ENCODE measurements at regions not wholly inside any gene's neighbourhood (a gene's known extent, or its start where the extent isn't known, plus 50 kb on each side); places are given as distances from the start of the nearest gene placed in this dataset.

- POLR2A ChIA-PET: no interaction called here
- H3K27ac ChIP-seq (ENCODE audit: low read depth in 1 of 2, low read length in 2 of 2): no peak overlapping the region
- Mint-ChIP-seq H3K36me3 (ENCODE audit: low read depth) (no peaks in the 10 kb centered on the region), H3K4me3 (no peak overlapping the region), H3K27me3 (no peaks in the 10 kb centered on the region), H3K4me1 (ENCODE audit: low read depth) (no peaks in the 10 kb centered on the region), H3K27ac (no peak overlapping the region), H3K9me3 (peaks cover 10% of the 10 kb centered on the region)
- CTCF ChIA-PET: no interaction called here
- DNase-seq: no peak
- H3K36me3 ChIP-seq (ENCODE audit: insufficient read depth, low read length): no peaks in the 10 kb centered on the region
- no peaks in the 10 kb centered on the region for H3K27me3 ChIP-seq (ENCODE audit: control insufficient read depth in 1 of 2, insufficient read depth in 2 of 2, low read length in 2 of 2)
- no peak for ATAC-seq (ENCODE audit: poor library complexity)
- H3K9me3 ChIP-seq (ENCODE audit: control insufficient read depth in 1 of 2, insufficient read depth in 1 of 2, low read length in 2 of 2): peaks cover 4% of the 10 kb centered on the region in 2 experiments
- H3K4me1 ChIP-seq (ENCODE audit: insufficient read depth, low read length): no peaks in the 10 kb centered on the region
- intact Hi-C loops (cut with DNase I, micrococcal nuclease): no loop called here
- H3K4me3 ChIP-seq (ENCODE audit: low read length): no peak overlapping the region
- TF ChIP-seq CTCF (IDR thresholded peaks at IDR 0.05): no peak
Observed at GRCh38 chr1:67991546-67991945, 58.9 kb downstream of the DIRAS3 start.

GRCh38 chr1:67988066-67988465 lies 62.4 kb downstream of the DIRAS3 start:
- H3K4me1 ChIP-seq (ENCODE audit: insufficient read depth, low read length): no peaks in the 10 kb centered on the region
- no peak for DNase-seq
- ChIA-PET CTCF (no interaction called here), POLR2A (no interaction called here)
- intact Hi-C loops (cut with DNase I, micrococcal nuclease): no loop called here
- no peak overlapping the region for H3K4me3 ChIP-seq (ENCODE audit: low read length)
- H3K9me3 ChIP-seq (ENCODE audit: control insufficient read depth in 1 of 2, insufficient read depth in 1 of 2, low read length in 2 of 2): peaks cover 4% of the 10 kb centered on the region in 2 experiments
- Mint-ChIP-seq H3K4me1 (ENCODE audit: low read depth) (no peaks in the 10 kb centered on the region), H3K27me3 (no peaks in the 10 kb centered on the region), H3K36me3 (ENCODE audit: low read depth) (no peaks in the 10 kb centered on the region), H3K9me3 (peaks cover 2% of the 10 kb centered on the region), H3K27ac (no peak overlapping the region), H3K4me3 (no peak overlapping the region)
- H3K27me3 ChIP-seq (ENCODE audit: control insufficient read depth in 1 of 2, insufficient read depth in 2 of 2, low read length in 2 of 2): no peaks in the 10 kb centered on the region
- no peaks in the 10 kb centered on the region for H3K36me3 ChIP-seq (ENCODE audit: insufficient read depth, low read length)
- no peak for TF ChIP-seq CTCF (IDR thresholded peaks at IDR 0.05)
- ATAC-seq (ENCODE audit: poor library complexity): no peak
- H3K27ac ChIP-seq (ENCODE audit: low read depth in 1 of 2, low read length in 2 of 2): no peak overlapping the region

DNA sequence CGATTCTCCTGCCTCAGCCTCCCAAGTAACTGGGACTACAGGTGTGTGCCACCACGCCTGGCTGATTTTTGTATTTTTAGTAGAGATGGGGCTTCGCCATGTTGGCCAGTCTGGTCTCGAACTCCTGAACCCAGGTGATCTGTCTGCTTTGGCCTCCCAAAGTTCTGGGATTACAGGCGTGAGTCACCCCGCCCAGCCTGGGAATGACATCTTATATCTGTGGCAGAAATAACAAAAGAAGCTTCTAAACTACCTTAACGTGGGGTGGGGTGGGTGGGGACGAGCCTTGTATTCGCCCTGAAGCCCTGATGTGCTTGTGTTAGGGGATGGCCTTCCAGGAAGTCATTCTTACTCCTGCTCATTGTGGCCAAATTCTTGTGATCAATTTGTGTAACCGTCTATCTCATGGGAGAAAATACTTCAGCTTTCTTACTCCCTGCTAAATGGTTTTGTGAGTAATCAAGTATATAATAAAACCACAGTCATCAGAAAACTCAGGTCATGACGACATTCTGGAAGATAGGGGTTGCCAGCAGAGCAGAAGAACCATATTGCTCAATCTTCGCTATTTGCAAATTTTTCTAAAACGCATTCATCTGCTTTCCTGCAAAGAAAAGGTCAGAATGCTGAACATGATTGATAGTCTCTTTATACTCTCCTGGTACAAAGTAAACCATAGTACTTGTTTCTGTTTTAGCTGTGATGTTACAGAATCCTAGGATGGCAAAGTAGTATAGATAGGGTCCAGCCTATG lies 63.2 kb downstream of the DIRAS3 start:
- H3K4me1 ChIP-seq (ENCODE audit: insufficient read depth, low read length): no peaks in the 10 kb centered on the region
- no peak for DNase-seq
- no peak overlapping the region for H3K4me3 ChIP-seq (ENCODE audit: low read length)
- intact Hi-C loops (cut with DNase I, micrococcal nuclease): no loop called here
- ATAC-seq (ENCODE audit: poor library complexity): no peak
- H3K9me3 Mint-ChIP-seq: no peaks in the 10 kb centered on the region
- POLR2A ChIA-PET: no interaction called here
- CTCF ChIA-PET: no interaction called here
- no peak overlapping the region for H3K27ac Mint-ChIP-seq
- no peaks in the 10 kb centered on the region for H3K36me3 Mint-ChIP-seq (ENCODE audit: low read depth)
- H3K27me3 ChIP-seq (ENCODE audit: control insufficient read depth in 1 of 2, insufficient read depth in 2 of 2, low read length in 2 of 2): no peaks in the 10 kb centered on the region
- no peak for TF ChIP-seq CTCF (IDR thresholded peaks at IDR 0.05)
- no peaks in the 10 kb centered on the region for H3K27me3 Mint-ChIP-seq
- H3K4me1 Mint-ChIP-seq (ENCODE audit: low read depth): no peaks in the 10 kb centered on the region
- no peaks in the 10 kb centered on the region for H3K36me3 ChIP-seq (ENCODE audit: insufficient read depth, low read length)
- H3K4me3 Mint-ChIP-seq: no peak overlapping the region
- no peaks in the 10 kb centered on the region for H3K9me3 ChIP-seq (ENCODE audit: control insufficient read depth in 1 of 2, insufficient read depth in 1 of 2, low read length in 2 of 2)
- H3K27ac ChIP-seq (ENCODE audit: low read depth in 1 of 2, low read length in 2 of 2): no peak overlapping the region

Data from CD4-positive, alpha-beta T cell (primary cell).